ENCODE measurements at regions not wholly inside any gene's neighbourhood (a gene's known extent, or its start where the extent isn't known, plus 50 kb on each side); places are given as distances from the start of the nearest gene placed in this dataset.
"Not testable (repeated sequence)": the region's sequence is repeated elsewhere in the genome, so short reads cannot be mapped to it uniquely, and the experiment has no call there.

DNA sequence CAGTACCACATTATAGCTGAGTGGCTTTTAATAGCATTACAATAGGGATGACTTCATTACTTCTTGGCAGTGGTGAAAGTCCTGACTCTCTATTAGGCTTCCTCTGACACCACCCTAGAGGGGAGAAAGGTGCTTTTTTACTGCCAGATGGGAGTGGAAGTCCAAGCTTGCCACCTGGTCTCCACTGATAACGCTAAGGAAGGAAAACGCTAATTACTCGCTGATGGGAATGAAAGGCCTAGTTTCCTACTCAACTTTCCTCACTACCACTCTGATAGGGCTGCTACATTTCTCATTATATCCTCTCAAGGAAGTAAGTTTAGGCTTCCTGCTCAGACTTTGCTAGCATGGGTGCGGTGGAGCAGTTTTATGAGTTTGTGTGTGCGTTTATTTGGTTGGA lies 62.3 kb upstream of the PAGE3 start:
- no peak for DNase-seq

DNA sequence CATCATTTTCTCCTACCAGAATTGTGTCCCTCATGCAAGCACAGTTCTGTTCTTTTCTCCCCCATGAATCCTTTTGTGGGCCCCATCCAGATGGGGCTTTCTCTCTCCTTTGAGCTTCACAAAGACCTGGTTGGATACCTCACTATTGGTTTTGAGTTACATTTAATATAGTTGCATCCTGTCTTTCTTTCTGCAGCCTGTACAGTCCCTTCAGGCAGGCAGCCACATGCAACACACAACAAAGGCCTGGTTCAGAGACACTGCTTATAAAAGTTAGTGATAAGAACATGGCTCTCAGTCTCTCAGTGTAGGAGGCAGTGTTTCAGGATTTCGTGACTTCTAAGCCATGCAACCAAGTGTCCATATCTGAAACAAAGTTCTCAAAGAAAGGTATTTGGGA lies 70.6 kb upstream of the PAGE3 start:
- DNase-seq, result no peak

GRCh38 chrX:55336176-55336575 lies 71.5 kb upstream of the PAGE3 start:
- DNase-seq, result no peak

- DNase-seq, result no peak
Measured at GRCh38 chrX:55340896-55341433, 76.2 kb upstream of the PAGE3 start.

GRCh38 chrX:55342533-55343501 lies 78.1 kb upstream of the PAGE3 start:
- DNase-seq, result peak; percentile 5 to 29

DNA sequence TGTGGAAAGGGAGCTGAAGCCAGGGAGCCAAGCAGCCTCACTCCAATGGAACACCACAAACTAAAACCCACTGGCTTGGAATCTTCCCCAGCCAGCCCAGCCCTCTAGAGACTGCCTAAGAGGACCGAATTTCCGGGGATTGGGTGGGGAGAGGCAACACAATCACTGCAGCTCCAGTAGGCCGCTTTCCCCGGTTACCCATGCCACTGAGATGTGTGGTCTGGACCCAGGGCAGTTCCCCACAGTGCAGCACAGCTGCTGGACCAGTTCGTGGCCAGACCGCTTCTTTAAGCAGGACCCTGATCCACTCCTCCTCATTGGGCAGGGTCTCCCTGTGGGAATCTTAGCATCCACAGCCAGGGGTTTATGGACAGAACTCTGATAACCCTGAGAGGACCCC lies 91.9 kb upstream of the PAGE3 start:
- DNase-seq, result no peak

GRCh38 chrX:55357236-55357635 lies 92.5 kb upstream of the PAGE3 start:
- DNase-seq, result no peak

GRCh38 chrX:55379396-55379795 lies 72.5 kb upstream of the MAGEH1 start:
- no peak for DNase-seq

GRCh38 chrX:55389376-55389775 lies 62.6 kb upstream of the MAGEH1 start:
- no peak for DNase-seq

DNA sequence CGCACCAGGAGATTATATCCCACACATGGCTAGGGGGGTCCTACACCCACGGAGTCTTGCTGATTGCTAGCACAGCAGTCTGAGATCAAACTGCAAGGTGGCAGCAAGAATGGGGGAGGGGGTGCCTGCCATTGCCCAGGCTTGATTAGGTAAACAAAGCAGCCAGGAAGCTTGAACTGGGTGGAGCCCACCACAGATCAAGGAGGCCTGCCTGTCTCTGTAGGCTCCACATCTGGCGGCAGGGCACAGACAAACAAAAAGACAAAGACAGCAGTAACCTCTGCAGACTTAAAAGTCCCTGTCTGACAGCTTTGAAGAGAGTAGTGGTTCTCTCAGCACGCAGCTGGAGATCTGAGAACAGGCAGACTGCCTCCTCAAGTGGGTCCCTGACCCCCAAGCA lies 55.1 kb upstream of the MAGEH1 start:
- DNase-seq, result not testable (repeated sequence)
